K562 (cell line): ENCODE measurements at regions not wholly inside any gene's neighbourhood (a gene's known extent, or its start where the extent isn't known, plus 50 kb on each side); places are given as distances from the start of the nearest gene placed in this dataset.

ENCODE experiments used
- EWSR1 ChIP-seq: fragments of 450-650 bp; IDR thresholded peaks from 2 replicates; pipeline ENCODE4 v1.6.1; 2018; ENCODE audit warnings: borderline replicate concordance, mild to moderate bottlenecking, low read depth, moderate library complexity; ENCODE audit not compliant: partially characterized antibody
- EZH2 ChIP-seq: IDR thresholded peaks from 2 replicates; pipeline ENCODE4 v1.6.1; 2012; ENCODE audit warnings: low read depth, mild to moderate bottlenecking, inconsistent platforms, low read length, borderline replicate concordance
- GTF2F1 ChIP-seq: IDR thresholded peaks from 2 replicates; pipeline ENCODE4 v1.6.1; 2011; ENCODE audit warnings: low read depth, low read length, improper control_type of control experiment
- JUN ChIP-seq, 2 experiments: sonication (generic) in 1 of 2; formaldehyde crosslinking in 1 of 2; IDR thresholded peaks; 2 replicates each; pipeline versions ENCODE4 v1.6.1 to v1.8.0; 2012 to 2022; ENCODE audit warnings: borderline replicate concordance in 2 of 2, mild to moderate bottlenecking in 2 of 2, improper control_type of control experiment in 1 of 2, low read depth in 1 of 2, low read length in 1 of 2, missing genetic modification reagents in 1 of 2
- TF ChIP-seq, protein P1 (sequence below): fragments of 250-450 bp; sonication (Bioruptor Pico); IDR thresholded peaks from 2 replicates; pipeline ENCODE4 v1.5.0; 2020; ENCODE audit warnings: mild to moderate bottlenecking, borderline replicate concordance

DNA sequence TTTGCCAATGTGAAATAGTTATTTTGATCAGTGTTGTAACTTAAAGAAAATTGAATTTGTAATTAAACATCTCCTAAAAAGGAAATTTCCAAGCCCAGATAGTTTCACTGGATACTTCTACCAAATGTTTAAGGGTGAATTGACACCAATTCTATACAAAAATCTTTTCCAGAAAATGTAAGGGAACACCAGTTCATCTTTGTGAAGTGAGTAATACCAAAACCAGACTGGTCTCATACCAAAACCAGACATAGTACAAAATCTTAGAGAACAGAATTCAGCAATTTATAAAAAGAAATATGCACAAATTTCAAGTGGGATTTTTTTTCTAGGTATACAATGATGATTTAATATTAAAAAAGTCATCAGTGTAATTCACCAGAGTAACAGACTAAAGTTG is 86.0 kb upstream of the ZNF32 start:
- TF ChIP-seq, protein P1, sequence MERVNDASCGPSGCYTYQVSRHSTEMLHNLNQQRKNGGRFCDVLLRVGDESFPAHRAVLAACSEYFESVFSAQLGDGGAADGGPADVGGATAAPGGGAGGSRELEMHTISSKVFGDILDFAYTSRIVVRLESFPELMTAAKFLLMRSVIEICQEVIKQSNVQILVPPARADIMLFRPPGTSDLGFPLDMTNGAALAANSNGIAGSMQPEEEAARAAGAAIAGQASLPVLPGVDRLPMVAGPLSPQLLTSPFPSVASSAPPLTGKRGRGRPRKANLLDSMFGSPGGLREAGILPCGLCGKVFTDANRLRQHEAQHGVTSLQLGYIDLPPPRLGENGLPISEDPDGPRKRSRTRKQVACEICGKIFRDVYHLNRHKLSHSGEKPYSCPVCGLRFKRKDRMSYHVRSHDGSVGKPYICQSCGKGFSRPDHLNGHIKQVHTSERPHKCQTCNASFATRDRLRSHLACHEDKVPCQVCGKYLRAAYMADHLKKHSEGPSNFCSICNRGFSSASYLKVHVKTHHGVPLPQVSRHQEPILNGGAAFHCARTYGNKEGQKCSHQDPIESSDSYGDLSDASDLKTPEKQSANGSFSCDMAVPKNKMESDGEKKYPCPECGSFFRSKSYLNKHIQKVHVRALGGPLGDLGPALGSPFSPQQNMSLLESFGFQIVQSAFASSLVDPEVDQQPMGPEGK (CRISPR knock-in tag): no peak
- TF ChIP-seq GTF2F1: no peak
- TF ChIP-seq JUN (IDR thresholded peaks at IDR 0.05; ENCODE audit: borderline replicate concordance, low read depth, low read length): no peak
- TF ChIP-seq JUN (CRISPR knock-in tag; IDR thresholded peaks at IDR 0.05; ENCODE audit: borderline replicate concordance): no peak
- TF ChIP-seq EWSR1: no peak
- TF ChIP-seq EZH2: no peak
